Smooth muscle cell (in vitro differentiated cells): ENCODE measurements at regions not wholly inside any gene's neighbourhood (a gene's known extent, or its start where the extent isn't known, plus 50 kb on each side); places are given as distances from the start of the nearest gene placed in this dataset.

ENCODE experiments used
- DNase-seq: peaks from one replicate; lab custom pipeline; 2025; ENCODE audit not compliant: unreplicated experiment; lab: John Stamatoyannopoulos, UW
- H2AFZ ChIP-seq: fragments of 200-600 bp; sonication (generic); 2 replicates; pipeline ENCODE4 v1.6.0; 2016; ENCODE audit warnings: antibody characterized with exemption, low read depth, mild to moderate bottlenecking
- H3F3A ChIP-seq: fragments of 200-600 bp; sonication (generic); 2 replicates; pipeline ENCODE4 v1.6.0; 2017; ENCODE audit warnings: antibody characterized with exemption, low read depth
- H3K27ac ChIP-seq: fragments of 200-600 bp; sonication (generic); 2 replicates; pipeline ENCODE4 v1.5.1; 2016; ENCODE audit warnings: low read depth, mild to moderate bottlenecking
- H3K27me3 ChIP-seq: fragments of 200-600 bp; sonication (generic); 2 replicates; pipeline ENCODE4 v1.6.1; 2016; ENCODE audit warnings: low read depth, mild to moderate bottlenecking
- H3K36me3 ChIP-seq: fragments of 200-600 bp; sonication (generic); 2 replicates; pipeline ENCODE4 v1.5.1; 2016; ENCODE audit warnings: low read depth
- H3K4me1 ChIP-seq: fragments of 200-600 bp; sonication (generic); 2 replicates; pipeline ENCODE4 v1.5.1; 2016; ENCODE audit warnings: low read depth
- H3K4me2 ChIP-seq: fragments of 200-600 bp; sonication (generic); 2 replicates; pipeline ENCODE4 v1.6.0; 2016; ENCODE audit warnings: mild to moderate bottlenecking
- H3K4me3 ChIP-seq: fragments of 200-600 bp; sonication (generic); 2 replicates; pipeline ENCODE4 v1.5.1; 2016; ENCODE audit warnings: mild to moderate bottlenecking
- H3K79me2 ChIP-seq: fragments of 200-600 bp; sonication (generic); 2 replicates; pipeline ENCODE4 v1.6.0; 2016; ENCODE audit warnings: low read depth, mild to moderate bottlenecking
- H3K9ac ChIP-seq: fragments of 200-600 bp; sonication (generic); 2 replicates; pipeline ENCODE4 v1.6.0; 2016; ENCODE audit warnings: low read depth
- H3K9me3 ChIP-seq: fragments of 200-600 bp; sonication (generic); replicated peaks from 2 replicates; pipeline ENCODE4 v1.5.1; 2016; ENCODE audit warnings: low read depth
- H4K20me1 ChIP-seq: fragments of 200-600 bp; sonication (generic); 2 replicates; pipeline ENCODE4 v1.6.0; 2016; ENCODE audit warnings: low read depth
- CTCF ChIP-seq: fragments of 200-600 bp; sonication (generic); IDR thresholded peaks from 2 replicates; pipeline ENCODE4 v1.5.1; 2017; ENCODE audit warnings: borderline replicate concordance, mild to moderate bottlenecking, antibody characterized with exemption; ENCODE audit not compliant: insufficient read depth, poor library complexity, severe bottlenecking
- WGBS: methylation state at CpG from one replicate; pipeline ENCODE4 v1.1.7; 2016; ENCODE audit warnings: low lambda C conversion rate; 5-methylcytosine and 5-hydroxymethylcytosine counted together

GRCh38 chr4:63430105-63430504 lies 979.1 kb downstream of the TECRL start:
- no peak for TF ChIP-seq CTCF
- H2AFZ ChIP-seq = no peak overlapping the region
- H3K9me3 ChIP-seq = no peaks in the 10 kb centered on the region
- no peaks in the 10 kb centered on the region for H3K36me3 ChIP-seq
- no peaks in the 10 kb centered on the region for H3K4me1 ChIP-seq
- no peaks in the 10 kb centered on the region for H3F3A ChIP-seq
- H3K4me2 ChIP-seq = no peak overlapping the region
- no peaks in the 10 kb centered on the region for H3K79me2 ChIP-seq
- WGBS = 66% methylated on average over 1 of the region's 1 CpG
- no peak overlapping the region for H3K4me3 ChIP-seq
- no peaks in the 10 kb centered on the region for H3K27me3 ChIP-seq
- DNase-seq = no peak
- no peaks in the 10 kb centered on the region for H4K20me1 ChIP-seq
- H3K9ac ChIP-seq = no peak overlapping the region
- H3K27ac ChIP-seq = no peak overlapping the region

GRCh38 chr4:63396269-63396668 lies 1013.0 kb downstream of the TECRL start:
- TF ChIP-seq CTCF = no peak
- Histone ChIP-seq H3F3A (no peaks in the 10 kb centered on the region), H3K4me2 (no peak overlapping the region), H3K4me3 (no peak overlapping the region), H4K20me1 (no peaks in the 10 kb centered on the region), H2AFZ (no peak overlapping the region), H3K4me1 (no peaks in the 10 kb centered on the region), H3K36me3 (no peaks in the 10 kb centered on the region), H3K79me2 (no peaks in the 10 kb centered on the region), H3K27ac (no peak overlapping the region), H3K27me3 (no peaks in the 10 kb centered on the region), H3K9ac (no peak overlapping the region), H3K9me3 (no peaks in the 10 kb centered on the region)
- DNase-seq = no peak
- 78% methylated on average over 4 of the region's 4 CpGs for WGBS

GRCh38 chr4:63393544-63393943 lies 1015.7 kb downstream of the TECRL start:
- Histone ChIP-seq H3K36me3 (no peaks in the 10 kb centered on the region), H3K9me3 (no peaks in the 10 kb centered on the region), H3F3A (no peaks in the 10 kb centered on the region), H3K27ac (no peak overlapping the region), H3K4me2 (no peak overlapping the region), H2AFZ (no peak overlapping the region), H3K9ac (no peak overlapping the region), H4K20me1 (no peaks in the 10 kb centered on the region), H3K79me2 (no peaks in the 10 kb centered on the region), H3K4me3 (no peak overlapping the region), H3K4me1 (no peaks in the 10 kb centered on the region), H3K27me3 (no peaks in the 10 kb centered on the region)
- TF ChIP-seq CTCF = no peak
- DNase-seq = no peak

GRCh38 chr4:63379750-63380522 lies 1029.3 kb downstream of the TECRL start:
- Histone ChIP-seq H3K4me3 (no peak overlapping the region), H3K27me3 (no peaks in the 10 kb centered on the region), H2AFZ (no peak overlapping the region), H3F3A (no peaks in the 10 kb centered on the region), H3K4me1 (no peaks in the 10 kb centered on the region), H3K36me3 (no peaks in the 10 kb centered on the region), H4K20me1 (no peaks in the 10 kb centered on the region), H3K27ac (no peak overlapping the region), H3K9me3 (no peaks in the 10 kb centered on the region), H3K4me2 (no peak overlapping the region), H3K9ac (no peak overlapping the region), H3K79me2 (no peaks in the 10 kb centered on the region)
- TF ChIP-seq CTCF = no peak
- DNase-seq = no peak
- 89% methylated on average over 8 of the region's 8 CpGs for WGBS
